NCI-H1694 (cell line): ENCODE measurements at regions not wholly inside any gene's neighbourhood (a gene's known extent, or its start where the extent isn't known, plus 50 kb on each side); places are given as distances from the start of the nearest gene placed in this dataset.
"Not testable (repeated sequence)": the region's sequence is repeated elsewhere in the genome, so short reads cannot be mapped to it uniquely, and the experiment has no call there.

Experiments
- DNase-seq: peaks from one replicate; lab custom pipeline; 2025; lab: John Stamatoyannopoulos, UW

DNA sequence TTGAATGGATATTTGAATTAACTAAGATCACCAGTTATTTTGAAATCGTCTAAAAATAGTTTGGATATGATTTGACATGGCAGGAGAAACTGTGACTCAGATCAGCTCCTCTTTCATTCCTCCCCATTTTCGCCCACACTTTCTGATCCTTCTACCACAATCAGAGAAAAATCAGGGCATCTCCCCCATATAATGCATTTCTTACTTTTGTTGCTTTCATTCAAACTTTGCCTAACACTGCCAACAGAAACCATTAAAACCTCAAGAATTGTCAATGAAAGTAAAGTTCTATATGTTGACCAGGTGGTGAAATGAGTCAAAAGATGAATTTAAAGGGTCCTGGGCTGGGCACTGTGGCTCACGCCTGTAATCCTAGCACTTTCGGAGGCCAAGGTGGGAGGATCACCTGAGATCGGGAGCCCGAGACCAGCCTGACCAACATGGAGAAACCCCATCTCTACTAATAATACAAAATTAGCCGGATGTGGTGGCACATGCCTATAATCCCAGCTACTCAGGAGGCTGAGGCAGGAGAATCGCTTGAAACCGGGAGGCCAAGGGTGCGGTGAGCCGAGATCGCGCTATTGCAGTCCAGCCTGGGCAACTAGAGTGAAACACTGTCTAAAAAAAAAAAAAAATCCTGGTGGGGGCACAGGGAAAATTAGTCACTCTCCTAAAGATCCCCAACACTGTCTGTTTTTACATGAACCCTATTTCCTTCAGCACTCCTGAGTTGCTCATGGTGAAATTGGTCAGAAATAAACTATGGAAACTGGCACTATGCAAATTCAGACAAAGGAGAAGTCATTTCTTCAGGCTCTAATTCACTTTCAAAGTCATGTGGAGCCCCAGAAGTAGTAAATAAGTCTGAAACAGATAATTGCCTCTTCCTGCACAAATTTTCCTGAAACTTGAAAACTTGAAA, 122.8 kb upstream of the NOCT start:
- DNase-seq, result no peak

DNA sequence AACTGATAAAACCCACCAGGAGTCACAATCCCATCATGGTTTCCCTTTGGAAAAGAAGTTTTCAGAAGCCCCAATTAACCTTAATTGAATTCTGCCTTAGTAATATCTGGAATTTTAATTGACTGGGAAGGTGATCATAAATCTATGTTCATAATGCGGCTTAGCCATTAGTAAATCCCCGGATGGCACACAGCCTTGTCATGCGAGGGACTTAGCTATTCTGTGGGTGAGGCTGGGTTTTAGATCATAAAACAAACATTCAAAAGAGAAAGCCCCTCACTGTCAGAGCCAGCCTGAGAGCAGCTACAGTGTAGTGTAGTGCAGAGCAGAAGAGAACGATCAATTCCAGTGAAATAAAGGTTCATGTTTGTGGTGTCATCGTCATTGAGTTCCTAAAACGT, 124.0 kb upstream of the NOCT start:
- DNase-seq, result no peak

DNA sequence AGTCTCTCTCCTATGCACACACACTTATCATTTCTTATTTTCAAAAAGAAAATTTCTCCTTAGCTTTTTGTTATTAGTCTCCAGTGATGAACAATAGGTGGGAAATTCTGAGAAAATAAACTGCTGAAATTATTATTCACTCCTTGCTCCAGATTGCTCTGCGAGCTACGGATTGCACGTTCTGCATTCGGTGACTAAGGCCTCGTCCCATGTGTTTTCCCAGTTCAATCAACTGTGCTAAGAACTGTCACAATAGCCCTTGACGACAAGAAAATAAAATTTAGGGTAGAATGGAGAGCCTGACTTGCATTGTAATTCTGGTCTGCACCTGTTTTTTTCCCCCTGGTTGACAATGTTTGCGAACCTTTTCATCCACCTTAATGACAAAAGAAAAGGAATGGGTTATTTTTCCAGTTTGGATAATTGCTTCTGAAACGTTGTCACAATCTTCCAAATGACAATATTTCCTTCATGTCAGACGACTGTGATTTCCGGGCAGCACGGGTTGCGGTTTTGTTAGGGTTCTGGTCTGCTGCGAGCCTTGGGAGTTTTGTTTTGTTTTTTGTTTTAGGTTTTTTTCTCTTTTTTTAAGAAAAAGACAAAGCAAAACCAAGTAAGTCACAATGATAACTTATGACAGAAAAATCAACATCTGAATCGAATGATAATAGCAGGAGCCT, 124.5 kb upstream of the NOCT start:
- no peak for DNase-seq

DNA sequence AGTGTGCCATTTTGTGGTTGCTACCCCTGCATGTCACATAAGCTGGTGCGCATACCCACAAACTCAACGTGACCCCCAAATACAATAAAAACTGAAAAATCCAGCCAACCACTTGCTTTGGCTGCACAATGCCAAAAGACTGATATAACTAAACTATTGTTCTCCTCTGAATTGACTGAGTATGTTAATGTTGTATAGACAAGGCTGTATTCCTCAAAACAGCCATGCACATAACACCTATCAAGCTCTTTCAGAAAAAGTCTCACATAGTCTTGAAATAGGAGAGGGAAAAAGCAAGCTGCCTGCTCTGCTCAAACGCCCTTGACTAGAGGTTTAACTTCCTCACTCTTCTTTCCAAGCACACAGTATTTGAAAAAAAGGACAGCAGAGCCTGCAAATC, 126.4 kb upstream of the NOCT start:
- no peak for DNase-seq

DNA sequence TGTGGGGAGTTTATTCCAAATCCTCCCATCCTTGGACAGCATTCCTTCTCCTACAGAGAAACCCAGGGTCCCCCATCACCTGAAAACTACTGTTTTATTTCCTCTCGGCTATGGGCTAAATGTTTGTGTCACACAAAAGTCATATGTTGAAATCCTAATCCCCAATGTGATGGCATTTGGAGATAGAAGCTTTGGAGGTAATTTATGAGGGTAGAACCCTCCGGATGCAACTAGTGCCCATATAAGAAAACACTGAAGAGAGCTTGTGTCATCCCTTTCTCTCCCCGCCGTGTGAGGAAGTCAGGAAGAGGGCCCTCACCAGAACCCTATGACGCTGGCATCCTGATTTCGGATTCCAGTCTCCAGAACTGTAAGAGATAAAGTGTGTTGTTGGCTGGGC, 127.8 kb upstream of the NOCT start:
- no peak for DNase-seq

DNA sequence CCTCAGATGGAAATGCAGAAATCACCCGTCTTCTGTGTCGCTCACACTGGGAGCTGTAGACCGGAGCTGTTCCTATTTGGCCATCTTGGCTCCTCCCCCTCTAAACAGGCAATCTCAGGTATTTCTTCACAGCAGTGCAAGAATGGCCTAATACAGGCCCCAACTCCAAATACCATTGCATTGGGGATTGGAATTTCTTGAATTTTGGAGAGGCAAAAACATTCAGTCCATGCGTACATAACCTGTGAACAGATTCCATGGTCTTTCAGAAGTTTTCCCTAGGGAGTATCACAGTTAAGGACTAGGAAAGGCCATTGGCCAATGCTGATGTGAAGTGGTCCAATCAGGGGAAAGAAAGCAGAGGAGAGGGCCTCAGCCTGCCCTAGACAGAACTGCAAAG, 128.2 kb upstream of the NOCT start:
- no peak for DNase-seq

DNA sequence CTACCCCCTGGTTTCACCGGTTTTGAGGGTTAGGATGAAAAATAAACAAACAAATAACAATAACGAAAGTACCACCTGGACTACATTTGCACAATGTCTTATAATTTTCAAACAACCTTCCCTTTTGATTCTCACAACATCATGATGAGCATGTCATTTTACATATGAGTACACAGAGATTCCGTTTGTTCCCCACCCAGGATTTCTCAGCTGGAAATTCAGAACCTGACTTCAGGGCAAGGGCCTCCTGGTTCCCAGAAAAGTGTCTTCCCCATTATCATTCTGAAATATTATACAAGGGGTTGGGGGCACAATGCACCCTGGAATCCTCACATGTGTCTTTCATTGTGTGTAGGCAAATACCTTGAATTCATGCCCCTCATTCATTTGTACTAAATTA, 135.8 kb upstream of the NOCT start:
- no peak for DNase-seq

DNA sequence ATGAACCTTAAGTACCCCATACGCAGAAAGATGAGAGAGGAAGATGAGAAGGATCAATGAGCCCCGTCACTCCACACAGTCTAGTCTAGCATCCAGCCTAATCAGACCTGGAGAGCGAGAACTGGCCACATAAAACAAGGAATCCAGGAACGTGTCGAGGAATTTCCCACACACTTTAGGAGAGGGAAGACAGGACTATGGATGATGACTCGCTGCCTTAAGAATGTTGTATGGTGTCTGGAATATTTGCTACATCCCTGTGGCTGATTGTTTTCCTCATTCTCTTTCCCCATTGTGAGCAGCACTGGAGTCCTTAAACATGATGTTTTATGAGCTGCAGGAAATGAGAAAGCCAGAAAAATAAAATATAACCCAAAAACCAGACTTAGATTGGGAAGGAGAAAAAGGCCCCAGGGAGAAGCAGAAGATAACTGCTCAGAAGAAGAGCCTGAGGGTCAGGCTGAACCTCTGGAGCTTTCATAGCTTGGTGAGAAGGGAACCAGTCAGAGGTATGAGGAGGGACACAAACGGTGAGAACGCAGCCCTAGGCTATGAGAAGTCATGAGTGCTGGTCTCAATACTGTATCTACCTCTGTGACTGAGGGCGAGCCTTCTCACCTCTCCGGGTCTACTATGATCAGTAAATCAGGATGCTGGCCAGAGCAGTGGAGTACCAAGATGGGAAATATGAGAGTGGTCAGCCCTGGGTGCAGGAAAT, 139.5 kb upstream of the NOCT start:
- no peak for DNase-seq

DNA sequence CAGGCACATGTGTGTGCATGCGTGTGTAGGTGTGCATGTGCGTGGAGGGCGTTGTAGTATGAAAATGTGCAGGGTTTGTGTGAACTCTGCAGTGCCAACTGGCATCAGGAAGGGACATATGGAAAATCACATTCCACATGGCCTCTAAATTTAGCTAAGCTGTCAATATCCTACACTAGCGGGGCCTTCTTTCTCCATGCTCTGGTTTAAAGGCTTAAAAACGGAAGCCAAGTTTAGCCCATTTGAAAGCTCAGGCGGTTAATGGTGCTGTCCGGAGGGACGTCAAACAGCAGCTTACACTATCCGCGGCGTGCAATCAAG, 144.1 kb upstream of the NOCT start:
- peak; percentile 29 for DNase-seq

DNA sequence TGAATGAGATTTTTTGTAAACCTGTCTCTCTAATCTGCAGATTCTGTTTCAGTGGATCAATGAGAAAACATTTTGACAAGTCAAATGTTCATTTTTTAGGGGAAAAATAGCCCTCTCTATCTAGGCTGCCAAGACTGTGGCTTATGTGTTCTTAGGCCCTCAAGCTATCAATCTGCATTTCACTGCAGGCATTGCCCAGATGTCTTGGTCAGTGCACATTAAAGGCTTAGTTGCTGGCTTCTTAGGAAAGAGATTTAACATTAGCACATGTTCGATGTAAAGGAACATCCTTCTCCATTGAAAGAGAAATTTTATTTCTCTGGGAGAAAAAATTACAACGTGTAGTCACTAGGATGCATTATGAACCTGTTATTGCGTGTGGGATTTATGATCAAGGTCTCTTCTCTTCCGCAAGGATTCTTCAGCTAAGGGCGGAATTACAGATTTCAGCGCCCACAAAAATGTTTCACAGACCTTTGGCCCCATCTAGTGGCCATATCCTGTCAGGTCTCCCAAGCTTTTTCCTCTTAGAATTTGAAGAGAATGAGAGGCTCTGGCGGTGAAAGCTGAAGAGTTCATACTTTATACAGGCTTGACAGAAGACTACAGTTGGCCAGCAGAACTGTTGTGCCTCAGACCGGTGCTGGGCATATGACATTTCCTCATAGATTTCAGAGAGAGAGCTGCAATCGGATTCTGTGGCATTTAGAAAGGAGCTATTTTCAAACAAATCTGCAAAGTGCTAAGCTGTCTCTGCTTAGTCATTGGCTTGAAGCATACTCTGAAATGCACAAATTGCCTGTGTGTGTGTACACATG, 144.6 kb upstream of the NOCT start:
- DNase-seq, result peak; percentile 71

DNA sequence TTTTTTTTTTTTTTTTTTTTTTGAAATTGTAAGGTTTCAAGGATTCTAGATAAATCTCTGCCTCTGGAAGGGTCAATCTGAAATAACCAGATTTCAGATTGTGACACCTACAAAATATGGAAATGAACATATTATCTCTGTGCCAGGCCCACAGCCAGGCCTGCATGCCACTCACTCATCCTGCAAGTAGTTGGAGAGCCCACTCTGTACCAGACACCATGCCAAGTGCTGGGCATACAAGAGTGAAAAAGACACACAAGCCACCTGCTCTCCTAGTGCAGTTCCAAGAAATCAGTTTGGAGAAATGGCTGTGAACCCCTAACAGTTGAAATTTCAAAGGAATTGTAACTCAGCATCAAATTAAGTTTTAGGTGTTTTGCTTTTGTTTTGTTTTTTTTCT, 145.9 kb upstream of the NOCT start:
- DNase-seq, result no peak

DNA sequence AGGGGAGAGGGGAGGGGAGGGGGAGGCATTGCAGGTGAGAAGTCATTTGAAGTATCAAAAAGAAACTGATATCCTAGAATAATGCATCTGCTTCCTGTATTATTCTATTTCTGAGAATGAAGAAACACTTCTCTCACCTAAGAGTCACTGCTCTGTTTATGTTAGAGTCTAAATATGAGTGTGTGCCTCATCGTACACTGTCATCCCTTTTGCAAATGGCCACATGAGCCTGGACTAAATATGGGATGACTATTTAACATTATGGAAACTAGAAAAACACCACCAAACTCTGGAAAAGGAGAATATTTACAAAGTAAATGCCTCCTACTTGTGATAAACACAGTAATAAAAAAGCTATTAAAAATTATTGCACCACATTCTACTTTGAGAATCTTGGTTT, 146.4 kb upstream of the NOCT start:
- no peak for DNase-seq

DNA sequence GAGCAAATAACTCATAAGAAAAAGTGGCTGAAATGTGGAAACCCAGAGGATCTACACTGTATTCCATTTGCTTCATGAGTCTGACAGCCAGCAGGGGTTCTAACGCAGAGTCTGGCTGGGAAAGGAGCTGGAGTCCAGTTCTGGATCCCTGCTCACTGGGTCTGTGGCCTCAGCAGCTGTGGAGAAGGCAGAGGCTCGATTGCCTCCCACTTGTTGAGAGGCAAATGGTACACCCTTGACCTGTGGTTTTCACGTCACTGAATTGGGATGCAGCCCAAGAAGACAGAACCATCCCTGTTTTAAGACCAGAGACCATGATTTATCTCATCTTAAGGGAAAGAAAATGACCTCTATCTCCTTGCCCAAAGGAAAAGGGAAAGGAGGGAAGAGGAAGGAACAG, 147.0 kb upstream of the NOCT start:
- DNase-seq, result no peak

DNA sequence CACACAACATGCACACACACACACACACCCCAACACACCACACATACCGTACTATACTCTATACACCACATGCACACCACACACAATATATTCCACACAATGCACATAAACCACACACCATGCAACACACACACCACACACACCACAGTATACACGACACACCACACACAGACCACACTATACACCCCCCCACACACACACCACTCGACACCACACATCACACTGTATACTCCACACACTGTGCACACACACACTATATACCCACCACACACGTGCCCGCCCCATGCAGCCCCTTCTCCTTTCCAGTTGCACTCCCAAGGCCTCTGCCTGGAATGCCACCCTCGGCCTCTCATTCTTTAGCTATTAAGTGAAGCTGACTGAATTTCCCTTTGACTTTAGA, 148.2 kb upstream of the NOCT start:
- DNase-seq, result no peak

DNA sequence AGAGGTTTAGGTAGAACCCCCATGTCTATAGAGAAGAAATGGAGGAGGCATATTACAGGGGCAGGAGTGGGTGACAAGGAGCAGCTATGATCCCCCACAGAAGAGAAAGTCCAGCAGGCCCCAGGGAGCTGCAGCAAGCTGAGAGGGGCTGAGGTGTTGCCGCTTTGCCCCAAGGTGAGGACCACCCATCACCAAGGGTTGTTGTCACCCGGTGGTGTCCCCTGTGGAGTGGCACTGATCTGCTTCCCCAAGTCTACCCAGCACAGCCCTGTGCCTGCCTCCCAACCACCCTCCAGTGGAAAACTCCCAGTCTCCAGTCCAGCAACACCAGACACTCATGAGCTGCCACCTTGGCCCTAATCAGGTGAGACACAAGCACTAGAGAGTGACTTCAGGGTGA, 149.3 kb upstream of the NOCT start:
- no peak for DNase-seq

DNA sequence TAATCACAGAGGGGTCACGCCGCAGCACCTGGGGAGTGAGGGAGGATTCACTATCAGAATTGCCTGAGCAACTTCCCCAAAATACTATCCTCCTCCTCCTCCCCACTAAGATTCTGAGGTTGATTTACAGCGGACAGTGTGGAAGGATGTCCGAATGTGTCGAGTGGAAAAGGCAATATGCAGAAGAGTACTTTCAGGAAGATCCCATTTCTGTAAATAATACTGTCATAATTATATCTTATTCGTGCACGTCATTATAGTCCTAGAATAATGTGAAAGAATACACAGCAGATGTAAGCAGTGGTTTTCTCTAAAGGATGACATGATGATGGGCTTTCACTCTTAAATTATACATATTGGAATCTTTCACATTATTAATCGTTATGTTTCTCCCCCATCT, 149.8 kb upstream of the NOCT start:
- DNase-seq, result no peak

DNA sequence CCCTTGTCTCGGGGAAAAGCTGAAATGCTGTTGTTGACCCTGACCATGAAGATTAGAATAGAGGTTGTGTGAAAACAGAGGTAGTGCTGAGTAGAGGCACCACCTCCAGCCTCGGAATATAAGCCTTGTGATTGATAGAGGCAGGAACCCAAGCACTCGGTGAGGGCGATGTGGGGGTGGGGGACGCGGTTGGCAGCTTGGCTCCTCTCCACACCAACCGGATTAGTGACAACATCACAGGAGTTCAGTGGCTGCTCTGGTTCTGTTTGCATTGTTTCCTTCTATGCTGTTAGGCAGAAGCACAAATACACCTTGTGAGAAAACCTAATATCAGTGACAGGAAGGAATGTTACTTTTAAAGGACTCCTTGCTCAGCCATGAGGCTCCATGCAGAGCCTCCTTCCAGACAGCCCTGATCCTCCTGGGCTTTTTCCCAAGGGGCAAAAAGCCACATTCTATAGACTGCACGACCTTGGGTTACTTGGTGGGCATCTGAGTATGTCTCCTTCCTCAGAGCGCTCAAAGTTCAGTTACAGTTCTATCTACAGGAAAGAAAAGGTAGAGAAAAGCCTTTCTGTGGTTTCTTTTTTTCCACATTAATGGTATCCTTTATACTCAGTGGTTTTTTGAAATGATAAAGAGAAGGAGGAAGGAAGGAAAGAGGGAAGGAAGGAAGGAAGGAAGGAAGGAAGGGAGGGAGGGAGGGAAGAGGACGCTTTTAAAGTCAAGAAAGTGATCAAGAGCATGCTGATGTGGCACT, 150.4 kb upstream of the NOCT start:
- no peak for DNase-seq

DNA sequence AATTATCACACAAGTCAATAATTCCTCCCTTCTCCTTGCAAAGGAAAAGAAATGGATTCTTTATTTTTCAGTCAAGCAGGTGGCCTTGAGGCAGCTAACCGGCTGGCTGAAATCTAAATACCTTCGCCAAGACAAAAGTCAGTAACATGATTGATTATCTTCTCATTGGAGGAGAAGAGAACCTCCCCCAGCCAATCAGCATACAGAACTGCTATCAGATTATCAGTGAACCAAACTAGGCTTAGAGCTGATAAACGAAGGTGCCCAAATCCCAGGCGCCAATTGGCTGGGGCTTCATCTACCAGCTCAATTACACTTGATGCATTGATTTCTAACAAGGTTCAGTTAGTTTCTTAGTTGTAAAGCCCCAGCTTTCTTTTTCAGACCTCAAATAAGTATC, 152.4 kb upstream of the NOCT start:
- DNase-seq, result no peak

DNA sequence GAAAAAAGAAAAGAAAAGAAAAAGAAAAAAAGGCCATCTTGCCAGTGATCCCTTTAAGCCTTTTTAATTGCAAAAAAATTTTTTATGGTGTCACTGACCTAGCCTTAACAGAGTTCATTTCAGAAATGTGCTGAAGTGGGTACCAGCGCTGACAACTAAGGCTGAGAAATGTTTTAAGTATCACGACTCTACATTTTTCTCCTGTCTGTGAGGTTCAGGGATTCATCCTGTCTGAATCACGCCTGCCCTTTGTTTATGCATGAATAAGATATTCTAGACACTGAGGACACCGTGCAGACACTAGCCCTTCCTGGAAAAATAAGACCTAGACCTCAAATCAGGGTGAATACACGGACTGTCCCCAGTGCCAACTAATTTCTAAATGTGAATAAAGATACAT, 154.4 kb upstream of the NOCT start:
- DNase-seq, result no peak

DNA sequence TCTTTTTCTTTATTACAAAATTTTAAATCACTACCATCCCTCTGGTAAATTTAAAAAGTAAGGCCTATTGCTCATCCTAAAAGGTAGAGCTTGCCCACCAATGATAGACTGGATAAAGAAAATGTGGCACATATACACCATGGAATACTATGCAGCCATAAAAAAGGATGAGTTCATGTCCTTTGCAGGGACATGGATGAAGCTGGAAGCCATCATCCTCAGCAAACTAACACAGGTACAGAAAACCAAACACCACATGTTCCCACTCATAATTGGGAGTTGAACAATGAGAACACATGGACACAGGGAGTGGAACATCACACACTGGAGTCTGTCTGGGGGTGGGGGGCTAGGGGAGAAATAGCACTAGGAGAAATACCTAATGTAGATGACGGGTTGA, 155.2 kb upstream of the NOCT start:
- not testable (repeated sequence) for DNase-seq

DNA sequence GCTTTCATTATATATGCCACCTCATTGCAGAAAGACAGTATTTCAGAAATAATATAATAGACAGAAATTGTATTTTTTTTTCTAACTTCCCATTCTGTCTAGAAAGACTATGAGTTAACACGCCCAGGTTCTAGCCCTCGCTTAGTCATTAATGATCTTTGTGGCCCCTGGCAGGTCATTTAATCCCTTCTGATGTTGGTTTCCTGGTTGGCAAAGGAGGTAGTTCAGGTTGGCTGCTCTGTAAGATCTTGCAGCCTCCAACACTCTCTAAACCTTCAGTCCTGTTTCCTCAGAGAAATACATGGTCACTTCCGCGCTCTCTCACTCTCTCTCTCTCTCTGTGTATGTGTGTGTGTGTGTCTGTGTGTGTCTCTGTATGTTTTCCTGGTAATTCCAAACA, 156.3 kb upstream of the NOCT start:
- DNase-seq, result no peak

DNA sequence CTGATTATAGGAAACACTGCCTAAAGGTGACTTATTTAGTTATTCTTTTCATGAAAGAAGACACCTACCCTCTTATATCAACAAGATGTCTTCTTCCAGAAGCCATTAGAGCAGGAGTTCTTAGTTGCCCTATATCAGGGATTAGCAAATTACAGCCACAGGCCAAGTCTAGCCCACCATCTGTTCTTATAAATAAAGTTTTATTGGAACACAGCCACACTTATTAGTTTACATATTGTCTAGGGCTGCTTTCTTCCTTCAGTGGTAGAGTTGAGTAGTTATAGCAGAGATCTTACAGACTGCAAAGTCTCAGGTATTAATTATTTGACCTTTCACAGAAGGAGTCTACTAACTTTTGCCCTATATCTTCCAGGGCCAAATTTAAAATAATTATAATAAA, 157.2 kb upstream of the NOCT start:
- DNase-seq, result no peak
